ENCODE measurements at regions not wholly inside any gene's neighbourhood (a gene's known extent, or its start where the extent isn't known, plus 50 kb on each side); places are given as distances from the start of the nearest gene placed in this dataset.

DNA sequence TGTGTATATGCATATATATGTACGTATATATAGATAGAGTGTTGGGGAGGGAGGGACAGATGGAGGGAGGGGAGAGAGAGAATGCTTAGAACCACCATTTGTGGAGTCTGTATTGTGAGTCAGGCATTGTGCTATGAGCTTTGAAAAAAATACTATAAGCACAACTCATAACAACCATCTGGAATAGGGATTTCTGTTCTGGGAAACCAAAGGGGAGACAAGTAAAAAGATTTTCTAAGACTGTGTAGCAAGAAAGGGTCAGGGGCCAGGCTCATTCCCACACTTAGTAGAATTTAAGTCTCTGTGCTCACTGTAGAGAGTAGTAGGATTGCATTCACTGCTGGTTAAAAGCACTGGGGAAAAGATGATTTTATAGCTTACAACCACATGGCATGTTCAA lies 202.3 kb upstream of the SGCD start:
- Histone ChIP-seq H3K4me3 (ENCODE audit: low read depth in 1 of 3, low read length in 3 of 3) (no peak overlapping the region), H3K36me3 (ENCODE audit: control insufficient read depth in 4 of 4, insufficient read depth in 3 of 4, low read depth in 1 of 4, low read length in 3 of 4) (no peaks in the 10 kb centered on the region), H3K4me1 (ENCODE audit: control insufficient read depth in 4 of 4, insufficient read depth in 4 of 4, low read length in 3 of 4) (no peaks in the 10 kb centered on the region), H3K9me3 (ENCODE audit: control insufficient read depth in 4 of 4, low read length in 3 of 4) (no peaks in the 10 kb centered on the region), H3K27ac (ENCODE audit: low read depth in 1 of 2, low read length in 2 of 2) (no peak overlapping the region), H3K27me3 (ENCODE audit: control insufficient read depth in 4 of 4, insufficient read depth in 4 of 4, low read length in 3 of 4) (peaks cover 0 to 4% (median 0%) of the 10 kb centered on the region in 4 donors), H3K9ac (ENCODE audit: low read depth in 1 of 2, low read length in 2 of 2) (no peak overlapping the region)
- 48% methylated on average over 1 of the region's 1 CpG for WGBS
- no peak for DNase-seq (ENCODE audit: low spot score)
- TF ChIP-seq, protein P1, sequence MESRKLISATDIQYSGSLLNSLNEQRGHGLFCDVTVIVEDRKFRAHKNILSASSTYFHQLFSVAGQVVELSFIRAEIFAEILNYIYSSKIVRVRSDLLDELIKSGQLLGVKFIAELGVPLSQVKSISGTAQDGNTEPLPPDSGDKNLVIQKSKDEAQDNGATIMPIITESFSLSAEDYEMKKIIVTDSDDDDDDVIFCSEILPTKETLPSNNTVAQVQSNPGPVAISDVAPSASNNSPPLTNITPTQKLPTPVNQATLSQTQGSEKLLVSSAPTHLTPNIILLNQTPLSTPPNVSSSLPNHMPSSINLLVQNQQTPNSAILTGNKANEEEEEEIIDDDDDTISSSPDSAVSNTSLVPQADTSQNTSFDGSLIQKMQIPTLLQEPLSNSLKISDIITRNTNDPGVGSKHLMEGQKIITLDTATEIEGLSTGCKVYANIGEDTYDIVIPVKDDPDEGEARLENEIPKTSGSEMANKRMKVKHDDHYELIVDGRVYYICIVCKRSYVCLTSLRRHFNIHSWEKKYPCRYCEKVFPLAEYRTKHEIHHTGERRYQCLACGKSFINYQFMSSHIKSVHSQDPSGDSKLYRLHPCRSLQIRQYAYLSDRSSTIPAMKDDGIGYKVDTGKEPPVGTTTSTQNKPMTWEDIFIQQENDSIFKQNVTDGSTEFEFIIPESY (IDR thresholded peaks at IDR 0.05): no peak
- TF ChIP-seq, protein P2, sequence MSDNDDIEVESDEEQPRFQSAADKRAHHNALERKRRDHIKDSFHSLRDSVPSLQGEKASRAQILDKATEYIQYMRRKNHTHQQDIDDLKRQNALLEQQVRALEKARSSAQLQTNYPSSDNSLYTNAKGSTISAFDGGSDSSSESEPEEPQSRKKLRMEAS (IDR thresholded peaks at IDR 0.05): no peak
- no peak for TF ChIP-seq FOXA2 (IDR thresholded peaks at IDR 0.05)

DNA sequence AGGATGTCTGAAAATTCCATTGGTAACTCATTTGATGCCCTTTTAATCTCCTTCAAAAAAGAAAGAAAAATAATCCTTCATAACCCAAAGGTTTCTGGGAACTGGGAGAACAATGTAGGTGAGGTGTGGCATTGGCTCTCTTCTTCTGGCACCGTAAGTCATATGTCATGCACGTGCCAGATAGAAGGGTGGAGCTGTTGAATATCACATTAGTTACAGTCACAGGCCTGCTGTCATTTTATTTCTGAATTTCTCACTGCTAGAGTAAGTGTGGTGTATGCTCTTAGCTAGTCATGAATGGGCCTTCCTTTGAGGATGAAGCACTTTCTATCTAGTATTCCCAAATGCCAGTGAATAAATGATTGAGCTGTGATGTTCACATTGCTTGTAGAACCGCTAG lies 201.8 kb upstream of the SGCD start:
- DNase-seq (ENCODE audit: low spot score): no peak
- H3K9me3 ChIP-seq (ENCODE audit: control insufficient read depth in 4 of 4, low read length in 3 of 4): no peaks in the 10 kb centered on the region

DNA sequence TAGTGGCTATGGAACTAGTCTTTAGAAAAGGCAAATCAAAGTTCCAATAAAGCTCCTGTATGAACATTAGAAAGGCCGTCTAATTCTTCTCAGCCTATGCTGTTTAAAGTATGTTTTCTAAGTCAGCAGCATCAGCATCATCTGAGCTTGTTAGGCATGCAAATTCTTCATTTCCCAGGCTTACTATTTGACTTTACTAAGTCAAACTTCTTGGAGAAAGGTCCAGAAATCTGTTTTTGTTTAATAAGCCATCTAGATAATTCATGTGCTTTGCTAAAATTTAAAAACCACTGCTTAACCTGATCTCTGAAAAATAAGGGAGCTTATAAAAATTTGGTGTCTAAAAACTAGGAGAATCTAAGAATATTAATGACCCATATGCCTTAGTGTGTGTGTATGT lies 200.2 kb upstream of the SGCD start:
- H3K9me3 ChIP-seq (ENCODE audit: control insufficient read depth in 4 of 4, low read length in 3 of 4): no peaks in the 10 kb centered on the region
- no peak overlapping the region for H3K27ac ChIP-seq (ENCODE audit: low read depth in 1 of 2, low read length in 2 of 2)
- no peak for TF ChIP-seq GABPA (IDR thresholded peaks at IDR 0.05 in 1 of 2, conservative IDR thresholded peaks at IDR 0.05 in 1 of 2)
- no peak for TF ChIP-seq RXRA (IDR thresholded peaks at IDR 0.05)
- no peak for TF ChIP-seq HNF4G (IDR thresholded peaks at IDR 0.05)
- TF ChIP-seq, protein P1 (IDR thresholded peaks at IDR 0.05): no peak
- TF ChIP-seq HNF4A (conservative IDR thresholded peaks at IDR 0.05): no peak
- no peak for TF ChIP-seq RAD21 (IDR thresholded peaks at IDR 0.05)
- TF ChIP-seq, protein P3, sequence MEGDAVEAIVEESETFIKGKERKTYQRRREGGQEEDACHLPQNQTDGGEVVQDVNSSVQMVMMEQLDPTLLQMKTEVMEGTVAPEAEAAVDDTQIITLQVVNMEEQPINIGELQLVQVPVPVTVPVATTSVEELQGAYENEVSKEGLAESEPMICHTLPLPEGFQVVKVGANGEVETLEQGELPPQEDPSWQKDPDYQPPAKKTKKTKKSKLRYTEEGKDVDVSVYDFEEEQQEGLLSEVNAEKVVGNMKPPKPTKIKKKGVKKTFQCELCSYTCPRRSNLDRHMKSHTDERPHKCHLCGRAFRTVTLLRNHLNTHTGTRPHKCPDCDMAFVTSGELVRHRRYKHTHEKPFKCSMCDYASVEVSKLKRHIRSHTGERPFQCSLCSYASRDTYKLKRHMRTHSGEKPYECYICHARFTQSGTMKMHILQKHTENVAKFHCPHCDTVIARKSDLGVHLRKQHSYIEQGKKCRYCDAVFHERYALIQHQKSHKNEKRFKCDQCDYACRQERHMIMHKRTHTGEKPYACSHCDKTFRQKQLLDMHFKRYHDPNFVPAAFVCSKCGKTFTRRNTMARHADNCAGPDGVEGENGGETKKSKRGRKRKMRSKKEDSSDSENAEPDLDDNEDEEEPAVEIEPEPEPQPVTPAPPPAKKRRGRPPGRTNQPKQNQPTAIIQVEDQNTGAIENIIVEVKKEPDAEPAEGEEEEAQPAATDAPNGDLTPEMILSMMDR (IDR thresholded peaks at IDR 0.05; ENCODE audit: low read depth, low read length, missing input control): no peak
- TF ChIP-seq NR2F2 (IDR thresholded peaks at IDR 0.05): no peak
- TF ChIP-seq, protein P4, sequence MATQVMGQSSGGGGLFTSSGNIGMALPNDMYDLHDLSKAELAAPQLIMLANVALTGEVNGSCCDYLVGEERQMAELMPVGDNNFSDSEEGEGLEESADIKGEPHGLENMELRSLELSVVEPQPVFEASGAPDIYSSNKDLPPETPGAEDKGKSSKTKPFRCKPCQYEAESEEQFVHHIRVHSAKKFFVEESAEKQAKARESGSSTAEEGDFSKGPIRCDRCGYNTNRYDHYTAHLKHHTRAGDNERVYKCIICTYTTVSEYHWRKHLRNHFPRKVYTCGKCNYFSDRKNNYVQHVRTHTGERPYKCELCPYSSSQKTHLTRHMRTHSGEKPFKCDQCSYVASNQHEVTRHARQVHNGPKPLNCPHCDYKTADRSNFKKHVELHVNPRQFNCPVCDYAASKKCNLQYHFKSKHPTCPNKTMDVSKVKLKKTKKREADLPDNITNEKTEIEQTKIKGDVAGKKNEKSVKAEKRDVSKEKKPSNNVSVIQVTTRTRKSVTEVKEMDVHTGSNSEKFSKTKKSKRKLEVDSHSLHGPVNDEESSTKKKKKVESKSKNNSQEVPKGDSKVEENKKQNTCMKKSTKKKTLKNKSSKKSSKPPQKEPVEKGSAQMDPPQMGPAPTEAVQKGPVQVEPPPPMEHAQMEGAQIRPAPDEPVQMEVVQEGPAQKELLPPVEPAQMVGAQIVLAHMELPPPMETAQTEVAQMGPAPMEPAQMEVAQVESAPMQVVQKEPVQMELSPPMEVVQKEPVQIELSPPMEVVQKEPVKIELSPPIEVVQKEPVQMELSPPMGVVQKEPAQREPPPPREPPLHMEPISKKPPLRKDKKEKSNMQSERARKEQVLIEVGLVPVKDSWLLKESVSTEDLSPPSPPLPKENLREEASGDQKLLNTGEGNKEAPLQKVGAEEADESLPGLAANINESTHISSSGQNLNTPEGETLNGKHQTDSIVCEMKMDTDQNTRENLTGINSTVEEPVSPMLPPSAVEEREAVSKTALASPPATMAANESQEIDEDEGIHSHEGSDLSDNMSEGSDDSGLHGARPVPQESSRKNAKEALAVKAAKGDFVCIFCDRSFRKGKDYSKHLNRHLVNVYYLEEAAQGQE (IDR thresholded peaks at IDR 0.05): no peak
- TF ChIP-seq FOXA1 (IDR thresholded peaks at IDR 0.05): no peak
- TF ChIP-seq JUND (IDR thresholded peaks at IDR 0.05): no peak
- TF ChIP-seq TAF1 (conservative IDR thresholded peaks at IDR 0.05): no peak
- TF ChIP-seq FOXA2 (IDR thresholded peaks at IDR 0.05): no peak
- no peak for TF ChIP-seq EGR1 (IDR thresholded peaks at IDR 0.05; ENCODE audit: low read depth in 2 of 2)
- TF ChIP-seq, protein P5, sequence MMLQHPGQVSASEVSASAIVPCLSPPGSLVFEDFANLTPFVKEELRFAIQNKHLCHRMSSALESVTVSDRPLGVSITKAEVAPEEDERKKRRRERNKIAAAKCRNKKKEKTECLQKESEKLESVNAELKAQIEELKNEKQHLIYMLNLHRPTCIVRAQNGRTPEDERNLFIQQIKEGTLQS (IDR thresholded peaks at IDR 0.05): no peak
- TF ChIP-seq YY1 (IDR thresholded peaks at IDR 0.05): no peak
- TF ChIP-seq, protein P2 (IDR thresholded peaks at IDR 0.05): no peak
- TF ChIP-seq SP1 (IDR thresholded peaks at IDR 0.05): no peak
- H3K4me3 ChIP-seq (ENCODE audit: low read depth in 1 of 3, low read length in 3 of 3): no peak overlapping the region
- DNase-seq (ENCODE audit: low spot score): no peak
- peaks cover 0 to 4% (median 0%) of the 10 kb centered on the region in 4 donors for H3K27me3 ChIP-seq (ENCODE audit: control insufficient read depth in 4 of 4, insufficient read depth in 4 of 4, low read length in 3 of 4)
- 79% methylated on average over 1 of the region's 1 CpG for WGBS
- H3K4me1 ChIP-seq (ENCODE audit: control insufficient read depth in 4 of 4, insufficient read depth in 4 of 4, low read length in 3 of 4): no peaks in the 10 kb centered on the region
- no peaks in the 10 kb centered on the region for H3K36me3 ChIP-seq (ENCODE audit: control insufficient read depth in 4 of 4, insufficient read depth in 3 of 4, low read depth in 1 of 4, low read length in 3 of 4)
- no peak overlapping the region for H3K9ac ChIP-seq (ENCODE audit: low read depth in 1 of 2, low read length in 2 of 2)

More for the DNA sequence above, 201.8 kb upstream of the SGCD start:
- H3K4me1 ChIP-seq (ENCODE audit: control insufficient read depth in 4 of 4, insufficient read depth in 4 of 4, low read length in 3 of 4): no peaks in the 10 kb centered on the region
- H3K27me3 ChIP-seq (ENCODE audit: control insufficient read depth in 4 of 4, insufficient read depth in 4 of 4, low read length in 3 of 4): peaks cover 0 to 4% (median 0%) of the 10 kb centered on the region in 4 donors
- no peaks in the 10 kb centered on the region for H3K36me3 ChIP-seq (ENCODE audit: control insufficient read depth in 4 of 4, insufficient read depth in 3 of 4, low read depth in 1 of 4, low read length in 3 of 4)
- no peak overlapping the region for H3K9ac ChIP-seq (ENCODE audit: low read depth in 1 of 2, low read length in 2 of 2)
- 75% methylated on average over 3 of the region's 3 CpGs for WGBS
- no peak for TF ChIP-seq EGR1 (IDR thresholded peaks at IDR 0.05; ENCODE audit: low read depth in 2 of 2)
- no peak overlapping the region for H3K4me3 ChIP-seq (ENCODE audit: low read depth in 1 of 3, low read length in 3 of 3)
- no peak overlapping the region for H3K27ac ChIP-seq (ENCODE audit: low read depth in 1 of 2, low read length in 2 of 2)

All from liver (tissue), 8 donors.